Body of pancreas (tissue), 4 donors: ENCODE measurements at regions not wholly inside any gene's neighbourhood (a gene's known extent, or its start where the extent isn't known, plus 50 kb on each side); places are given as distances from the start of the nearest gene placed in this dataset.

ENCODE experiments used
- ATAC-seq: fragments of 150-250 bp; one replicate; pipeline ENCODE4 v1.9.1; 2016
- DNase-seq, 4 donors: peaks; one replicate each; pipeline ENCODE4 v3.0.0-alpha.2; 2019
- H3K27ac ChIP-seq, 4 donors: fragments of 200-600 bp; sonication (generic); 1 replicate in 3 of 4; 2 replicates in 1 of 4; pipeline versions ENCODE4 v1.5.1 to v1.6.1; 2016 to 2019; ENCODE audit warnings: mild to moderate bottlenecking in 1 of 4, mixed read lengths in 1 of 4, moderate library complexity in 1 of 4
- H3K27me3 ChIP-seq, 2 donors: fragments of 200-600 bp; sonication (generic); one replicate each; pipeline ENCODE4 v1.6.0; 2016; ENCODE audit warnings: mild to moderate bottlenecking in 1 of 2
- H3K36me3 ChIP-seq, 2 donors: fragments of 200-600 bp; sonication (generic); replicated peaks in 1 of 2; 2 replicates each; pipeline ENCODE4 v1.5.1; 2016; ENCODE audit warnings: low read depth in 2 of 2; ENCODE audit not compliant: insufficient read depth in 1 of 2
- H3K4me1 ChIP-seq: fragments of 200-600 bp; sonication (generic); one replicate; pipeline ENCODE4 v1.6.0; 2016
- H3K4me3 ChIP-seq, 2 donors: fragments of 200-600 bp; sonication (generic); 1 replicate in 1 of 2; 2 replicates in 1 of 2; pipeline ENCODE4 v1.5.1; 2016 to 2019
- H3K9me3 ChIP-seq, 3 donors: fragments of 200-600 bp; sonication (generic); 1 replicate in 2 of 3; 2 replicates in 1 of 3; pipeline ENCODE4 v1.5.1; 2016
- CTCF ChIP-seq, 7 experiments: fragments of 450-650 bp in 4 of 7; fragments of 200-600 bp in 3 of 7; sonication (generic) in 3 of 7; IDR thresholded peaks; one replicate each; pipeline ENCODE4 v1.5.1; 2016 to 2019; ENCODE audit warnings: antibody characterized with exemption in 7 of 7
- POLR2A ChIP-seq, 3 donors: fragments of 450-650 bp; IDR thresholded peaks; one replicate each; pipeline ENCODE4 v1.6.1; 2016; ENCODE audit warnings: antibody characterized with exemption in 3 of 3, mild to moderate bottlenecking in 2 of 3
- WGBS, 2 donors: methylation state at CpG; one replicate each; pipeline ENCODE4 v1.1.5; 2017; 5-methylcytosine and 5-hydroxymethylcytosine counted together
- intact Hi-C: fragments of 100-400 bp; cut with DNase I; formaldehyde crosslinking; loops from one replicate; pipeline ENCODE4 v1.15.1; 2023

GRCh38 chr11:69374946-69375310 is 81.0 kb downstream of the MYEOV start:
- no peak overlapping the region for H3K27ac ChIP-seq
- no peaks in the 10 kb centered on the region for H3K36me3 ChIP-seq
- no peaks in the 10 kb centered on the region for H3K4me1 ChIP-seq
- no peak for TF ChIP-seq CTCF (IDR thresholded peaks at IDR 0.05)
- TF ChIP-seq POLR2A (IDR thresholded peaks at IDR 0.05) = no peak
- no peaks in the 10 kb centered on the region for H3K27me3 ChIP-seq
- no peak overlapping the region for H3K4me3 ChIP-seq
- no peaks in the 10 kb centered on the region for H3K9me3 ChIP-seq
- ATAC-seq = no peak
- WGBS, 2 donors = 80 to 91% methylated on average over 4 of the region's 4 CpGs
- intact Hi-C loops = no loop called here
- DNase-seq = no peak

GRCh38 chr11:69375316-69376154 is 81.6 kb downstream of the MYEOV start:
- DNase-seq (peak in 1 of 4 donors; percentile 6), ATAC-seq (no peak)
- 86 to 91% methylated on average over 15 to 22 of the region's 22 CpGs for WGBS, 2 donors

GRCh38 chr11:69376155-69377028 is 82.4 kb downstream of the MYEOV start:
- no peak overlapping the region for H3K4me3 ChIP-seq
- ATAC-seq = no peak
- TF ChIP-seq POLR2A (IDR thresholded peaks at IDR 0.05) (no peak), CTCF (IDR thresholded peaks at IDR 0.05) (no peak)
- no peak overlapping the region for H3K27ac ChIP-seq
- intact Hi-C loops = no loop called here
- no peaks in the 10 kb centered on the region for H3K27me3 ChIP-seq
- no peaks in the 10 kb centered on the region for H3K36me3 ChIP-seq
- no peaks in the 10 kb centered on the region for H3K9me3 ChIP-seq
- WGBS, 2 donors = 86 to 87% methylated on average over 15 to 20 of the region's 20 CpGs
- H3K4me1 ChIP-seq = no peaks in the 10 kb centered on the region
- no peak for DNase-seq

More at GRCh38 chr11:69375316-69376154, 81.6 kb downstream of the MYEOV start:
- Histone ChIP-seq H3K27ac (no peak overlapping the region), H3K36me3 (no peaks in the 10 kb centered on the region), H3K4me3 (no peak overlapping the region), H3K9me3 (no peaks in the 10 kb centered on the region), H3K27me3 (no peaks in the 10 kb centered on the region), H3K4me1 (no peaks in the 10 kb centered on the region)
- intact Hi-C loops = no loop called here
- TF ChIP-seq CTCF (IDR thresholded peaks at IDR 0.05) (no peak), POLR2A (IDR thresholded peaks at IDR 0.05) (no peak)

- no peaks in the 10 kb centered on the region for H3K4me1 ChIP-seq
- H3K36me3 ChIP-seq = no peaks in the 10 kb centered on the region
- intact Hi-C loops = no loop called here
- ATAC-seq = no peak
- H3K27ac ChIP-seq = no peak overlapping the region
- TF ChIP-seq POLR2A (IDR thresholded peaks at IDR 0.05) (no peak), CTCF (IDR thresholded peaks at IDR 0.05) (no peak)
- no peaks in the 10 kb centered on the region for H3K27me3 ChIP-seq
- no peaks in the 10 kb centered on the region for H3K9me3 ChIP-seq
- DNase-seq = no peak
- 69 to 77% methylated on average over 38 to 50 of the region's 54 CpGs for WGBS, 2 donors
- H3K4me3 ChIP-seq = no peak overlapping the region
Observed at GRCh38 chr11:69377029-69377952, 83.3 kb downstream of the MYEOV start.
